Parathyroid adenoma (tissue), 2 donors: ENCODE measurements at regions not wholly inside any gene's neighbourhood (a gene's known extent, or its start where the extent isn't known, plus 50 kb on each side); places are given as distances from the start of the nearest gene placed in this dataset.

Experiments
- H2AFZ ChIP-seq: fragments of 300-600 bp; sonication (generic); one replicate; pipeline ENCODE4 v1.7.0; 2017; ENCODE audit warnings: antibody characterized with exemption, mild to moderate bottlenecking
- H3K27ac ChIP-seq: fragments of 300-600 bp; sonication (generic); one replicate; pipeline ENCODE4 v1.7.0; 2017
- H3K27me3 ChIP-seq: fragments of 300-600 bp; sonication (generic); one replicate; pipeline ENCODE4 v1.7.0; 2017; ENCODE audit warnings: low read length; ENCODE audit not compliant: control insufficient read depth, insufficient read depth
- H3K36me3 ChIP-seq: fragments of 300-600 bp; sonication (generic); one replicate; pipeline ENCODE4 v1.7.0; 2017; ENCODE audit warnings: low read length; ENCODE audit not compliant: control insufficient read depth, insufficient read depth
- H3K4me1 ChIP-seq: fragments of 300-600 bp; sonication (generic); one replicate; pipeline ENCODE4 v1.7.0; 2017; ENCODE audit warnings: control low read depth
- H3K4me2 ChIP-seq: fragments of 300-600 bp; sonication (generic); one replicate; pipeline ENCODE4 v1.7.0; 2017; ENCODE audit warnings: low read length
- H3K4me3 ChIP-seq: fragments of 300-600 bp; sonication (generic); one replicate; pipeline ENCODE4 v1.7.0; 2017; ENCODE audit warnings: low read depth, low read length
- H3K79me2 ChIP-seq: fragments of 300-600 bp; sonication (generic); one replicate; pipeline ENCODE4 v1.7.0; 2017; ENCODE audit warnings: control low read depth
- H3K9ac ChIP-seq: fragments of 300-600 bp; sonication (generic); one replicate; pipeline ENCODE4 v1.7.0; 2017; ENCODE audit warnings: mild to moderate bottlenecking
- H3K9me3 ChIP-seq: fragments of 300-600 bp; sonication (generic); one replicate; pipeline ENCODE4 v1.7.0; 2017; ENCODE audit warnings: low read length; ENCODE audit not compliant: control insufficient read depth
- CTCF ChIP-seq: fragments of 300-600 bp; sonication (generic); IDR thresholded peaks from one replicate; pipeline ENCODE4 v1.7.0; 2017; ENCODE audit warnings: antibody characterized with exemption, mild to moderate bottlenecking
- donor health status: primary hyperparathyroidism.

- Histone ChIP-seq H3K36me3 (no peaks in the 10 kb centered on the region), H3K4me3 (no peak overlapping the region), H3K27ac (no peak overlapping the region), H3K9me3 (no peaks in the 10 kb centered on the region), H2AFZ (no peak overlapping the region), H3K4me1 (no peaks in the 10 kb centered on the region), H3K27me3 (no peaks in the 10 kb centered on the region), H3K4me2 (no peak overlapping the region), H3K79me2 (no peaks in the 10 kb centered on the region), H3K9ac (no peak overlapping the region)
- no peak for TF ChIP-seq CTCF
Measured at GRCh38 chr2:12348216-12348615, 368.5 kb upstream of the TRIB2 start.

DNA sequence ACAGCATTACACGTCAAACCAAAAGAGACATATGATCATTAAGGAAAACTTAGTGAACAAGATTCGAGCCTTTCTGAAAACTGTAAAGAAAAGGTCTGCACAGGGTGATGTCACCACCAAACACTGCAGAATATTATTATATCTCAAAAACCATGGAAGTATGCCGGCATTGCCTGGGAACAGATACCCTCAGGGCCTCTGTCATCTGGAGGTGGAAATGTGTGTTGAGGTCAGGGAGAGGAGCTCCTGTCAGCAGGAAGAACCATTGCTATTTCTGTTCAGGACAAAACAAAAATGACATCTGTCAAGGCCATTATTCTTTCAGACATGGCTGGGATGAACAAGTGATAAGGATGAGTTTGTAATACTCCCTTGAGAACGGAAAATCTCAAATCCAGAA is 365.9 kb upstream of the TRIB2 start:
- TF ChIP-seq CTCF, result no peak
- H3K9ac ChIP-seq, result no peak overlapping the region

DNA sequence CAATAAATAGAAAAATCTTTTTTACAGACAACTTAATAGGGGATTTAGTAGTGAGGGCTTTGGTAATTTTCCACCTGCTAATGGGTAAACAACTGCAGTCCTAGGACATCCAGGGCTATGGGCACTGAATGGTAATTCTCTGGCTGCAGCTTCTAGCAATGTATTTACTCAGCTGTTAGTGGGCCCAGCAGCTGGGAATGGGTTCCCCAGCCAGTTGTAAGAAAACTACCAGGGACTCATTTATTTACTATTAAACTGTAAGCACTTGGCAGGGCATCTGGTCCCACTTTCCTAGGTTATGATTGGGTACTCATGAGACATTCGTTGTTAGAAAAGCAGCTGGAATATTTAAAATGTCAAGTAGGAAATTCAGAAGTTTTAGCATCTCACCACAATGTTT is 363.8 kb upstream of the TRIB2 start:
- H3K4me1 ChIP-seq, result no peaks in the 10 kb centered on the region
- no peak for TF ChIP-seq CTCF
- no peaks in the 10 kb centered on the region for H3K27me3 ChIP-seq
- no peak overlapping the region for H3K27ac ChIP-seq
- H3K4me3 ChIP-seq, result no peak overlapping the region
- H3K9ac ChIP-seq, result no peak overlapping the region
- no peak overlapping the region for H2AFZ ChIP-seq
- H3K4me2 ChIP-seq, result no peak overlapping the region
- H3K9me3 ChIP-seq, result no peaks in the 10 kb centered on the region
- H3K79me2 ChIP-seq, result no peaks in the 10 kb centered on the region
- no peaks in the 10 kb centered on the region for H3K36me3 ChIP-seq

More for the DNA sequence above, 365.9 kb upstream of the TRIB2 start:
- H3K27me3 ChIP-seq, result no peaks in the 10 kb centered on the region
- no peak overlapping the region for H3K27ac ChIP-seq
- H3K9me3 ChIP-seq, result no peaks in the 10 kb centered on the region
- no peak overlapping the region for H2AFZ ChIP-seq
- H3K79me2 ChIP-seq, result no peaks in the 10 kb centered on the region
- no peaks in the 10 kb centered on the region for H3K36me3 ChIP-seq
- no peaks in the 10 kb centered on the region for H3K4me1 ChIP-seq
- H3K4me3 ChIP-seq, result no peak overlapping the region
- H3K4me2 ChIP-seq, result no peak overlapping the region

DNA sequence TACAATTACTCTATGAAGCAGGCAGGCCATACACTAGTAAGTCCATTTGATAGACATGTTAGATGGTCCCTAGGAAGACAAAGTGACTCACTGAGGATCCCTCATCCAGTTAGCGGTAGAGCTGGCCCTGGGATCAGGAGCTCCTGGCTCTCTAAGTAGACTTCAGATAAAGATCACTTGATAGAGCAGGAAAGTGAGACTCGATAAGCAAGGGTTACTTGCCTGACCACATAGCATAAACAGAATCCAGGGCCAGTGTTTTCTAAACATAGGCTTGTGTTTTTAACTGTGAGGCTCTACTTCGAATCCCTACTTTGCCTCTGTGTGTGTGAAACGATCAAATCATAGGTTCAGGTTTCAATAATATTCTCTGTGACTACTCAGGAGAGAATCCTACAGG is 355.2 kb upstream of the TRIB2 start:
- Histone ChIP-seq H3K4me2 (peak overlapping the region; percentile 14), H3K27me3 (no peaks in the 10 kb centered on the region), H3K27ac (no peak overlapping the region), H3K79me2 (no peaks in the 10 kb centered on the region), H2AFZ (no peak overlapping the region), H3K36me3 (no peaks in the 10 kb centered on the region), H3K4me1 (no peaks in the 10 kb centered on the region), H3K4me3 (no peak overlapping the region), H3K9ac (no peak overlapping the region), H3K9me3 (no peaks in the 10 kb centered on the region)
- TF ChIP-seq CTCF, result no peak

DNA sequence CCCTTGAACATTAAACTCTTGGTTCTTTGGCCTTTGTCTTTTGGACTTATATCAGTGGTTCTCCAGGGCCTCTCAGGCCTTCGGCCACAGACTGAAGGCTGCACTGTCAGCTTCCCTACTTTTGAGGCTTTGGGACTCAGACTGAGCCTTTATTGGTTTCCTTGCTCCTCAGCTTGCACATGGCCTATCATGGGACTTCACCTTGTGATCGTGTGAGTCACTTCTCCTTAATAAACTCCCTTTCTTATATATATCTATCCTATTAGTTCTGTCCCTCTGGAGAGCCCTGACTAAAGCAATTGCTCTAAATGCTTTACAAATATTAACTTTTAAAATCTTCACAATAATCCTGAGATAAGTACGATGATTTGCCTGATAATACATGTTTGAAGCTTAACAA is 353.6 kb upstream of the TRIB2 start:
- H3K9me3 ChIP-seq, result no peaks in the 10 kb centered on the region
- no peak overlapping the region for H3K27ac ChIP-seq
- H3K27me3 ChIP-seq, result no peaks in the 10 kb centered on the region
- H3K4me2 ChIP-seq, result no peak overlapping the region
- H3K4me3 ChIP-seq, result no peak overlapping the region
- H3K9ac ChIP-seq, result no peak overlapping the region
- H3K79me2 ChIP-seq, result no peaks in the 10 kb centered on the region
- H3K4me1 ChIP-seq, result peaks cover 1% of the 10 kb centered on the region
- H3K36me3 ChIP-seq, result no peaks in the 10 kb centered on the region
- no peak overlapping the region for H2AFZ ChIP-seq
- no peak for TF ChIP-seq CTCF
